Vagina (tissue), 2 donors: ENCODE measurements at regions not wholly inside any gene's neighbourhood (a gene's known extent, or its start where the extent isn't known, plus 50 kb on each side); places are given as distances from the start of the nearest gene placed in this dataset.

ENCODE experiments used
- DNase-seq, 2 donors: peaks; one replicate each; pipeline ENCODE4 v3.0.0-alpha.2; 2017; ENCODE audit errors: extremely low spot score in 2 of 2
- H3K27ac ChIP-seq: fragments of 200-600 bp; sonication (generic); one replicate; pipeline ENCODE4 v1.5.1; 2019
- H3K27me3 ChIP-seq: fragments of 200-600 bp; sonication (generic); one replicate; pipeline ENCODE4 v1.5.1; 2019
- H3K36me3 ChIP-seq, 2 donors: fragments of 200-600 bp; sonication (generic); one replicate each; pipeline ENCODE4 v1.5.1; 2017 to 2019
- H3K4me1 ChIP-seq: fragments of 200-600 bp; sonication (generic); one replicate; pipeline ENCODE4 v1.5.1; 2019
- H3K4me3 ChIP-seq, 2 donors: fragments of 200-600 bp; sonication (generic); 1 replicate in 1 of 2; 2 replicates in 1 of 2; pipeline ENCODE4 v1.5.1; 2016 to 2019
- H3K9me3 ChIP-seq: fragments of 200-600 bp; sonication (generic); one replicate; pipeline ENCODE4 v1.5.1; 2019
- CTCF ChIP-seq, 3 experiments: fragments of 450-650 bp in 2 of 3; fragments of 200-600 bp in 1 of 3; sonication (generic) in 1 of 3; IDR thresholded peaks; one replicate each; pipeline ENCODE4 v1.5.1; 2017 to 2019; ENCODE audit warnings: antibody characterized with exemption in 3 of 3, mild to moderate bottlenecking in 2 of 3, moderate library complexity in 2 of 3
- POLR2A ChIP-seq, 2 donors: fragments of 450-650 bp; IDR thresholded peaks; one replicate each; pipeline ENCODE4 v1.6.1; 2017; ENCODE audit warnings: antibody characterized with exemption in 2 of 2, mild to moderate bottlenecking in 2 of 2, moderate library complexity in 2 of 2
- POLR2AphosphoS5 ChIP-seq, 2 donors: sonication (generic); formaldehyde crosslinking; IDR thresholded peaks; one replicate each; pipeline ENCODE4 v1.9.0; 2017; ENCODE audit warnings: antibody characterized with exemption in 2 of 2, mild to moderate bottlenecking in 2 of 2, low read depth in 1 of 2; ENCODE audit not compliant: insufficient read depth in 1 of 2
- intact Hi-C: fragments of 100-400 bp; cut with DNase I; formaldehyde crosslinking; loops from one replicate; pipeline ENCODE4 v1.15.1; 2023

- Histone ChIP-seq H3K9me3 (no peaks in the 10 kb centered on the region), H3K27ac (no peak overlapping the region), H3K27me3 (no peaks in the 10 kb centered on the region), H3K4me1 (peaks cover 20% of the 10 kb centered on the region), H3K4me3 (no peak overlapping the region), H3K36me3 (no peaks in the 10 kb centered on the region)
- TF ChIP-seq POLR2AphosphoS5 (IDR thresholded peaks at IDR 0.05; ENCODE audit: insufficient read depth in 1 of 2, low read depth in 1 of 2) (no peak), CTCF (IDR thresholded peaks at IDR 0.05) (no peak), POLR2A (IDR thresholded peaks at IDR 0.05) (no peak)
- DNase-seq = no peak
- intact Hi-C loops = no loop called here
Measured at GRCh38 chr3:15861163-15861562, 63.4 kb upstream of the ANKRD28 start.

- no peak for DNase-seq
- intact Hi-C loops = no loop called here
Measured at GRCh38 chr3:15872807-15873206, 75.0 kb upstream of the ANKRD28 start.

GRCh38 chr3:15873415-15873814 lies 75.6 kb upstream of the ANKRD28 start:
- no peak for DNase-seq
- Histone ChIP-seq H3K4me1 (no peaks in the 10 kb centered on the region), H3K4me3 (no peak overlapping the region), H3K27me3 (no peaks in the 10 kb centered on the region), H3K36me3 (no peaks in the 10 kb centered on the region), H3K27ac (no peak overlapping the region), H3K9me3 (no peaks in the 10 kb centered on the region)
- intact Hi-C loops = no loop called here
- no peak for TF ChIP-seq CTCF (IDR thresholded peaks at IDR 0.05)
- TF ChIP-seq POLR2AphosphoS5 (IDR thresholded peaks at IDR 0.05; ENCODE audit: insufficient read depth in 1 of 2, low read depth in 1 of 2) = no peak
- TF ChIP-seq POLR2A (IDR thresholded peaks at IDR 0.05) = no peak

More at GRCh38 chr3:15872807-15873206, 75.0 kb upstream of the ANKRD28 start:
- H3K4me1 ChIP-seq = no peaks in the 10 kb centered on the region
- TF ChIP-seq CTCF (IDR thresholded peaks at IDR 0.05) = no peak
- H3K4me3 ChIP-seq = no peak overlapping the region
- no peak overlapping the region for H3K27ac ChIP-seq
- no peaks in the 10 kb centered on the region for H3K27me3 ChIP-seq
- H3K36me3 ChIP-seq = no peaks in the 10 kb centered on the region
- no peaks in the 10 kb centered on the region for H3K9me3 ChIP-seq

- no peak overlapping the region for H3K4me3 ChIP-seq
- H3K27ac ChIP-seq = no peak overlapping the region
- no peaks in the 10 kb centered on the region for H3K4me1 ChIP-seq
- no peaks in the 10 kb centered on the region for H3K36me3 ChIP-seq
- intact Hi-C loops = no loop called here
- TF ChIP-seq POLR2AphosphoS5 (IDR thresholded peaks at IDR 0.05; ENCODE audit: insufficient read depth in 1 of 2, low read depth in 1 of 2) = no peak
- no peak for TF ChIP-seq POLR2A (IDR thresholded peaks at IDR 0.05)
- TF ChIP-seq CTCF (IDR thresholded peaks at IDR 0.05) = no peak
- no peak for DNase-seq
- H3K27me3 ChIP-seq = no peaks in the 10 kb centered on the region
- H3K9me3 ChIP-seq = no peaks in the 10 kb centered on the region
Measured at GRCh38 chr3:15875016-15875689, 77.4 kb upstream of the ANKRD28 start.

DNA sequence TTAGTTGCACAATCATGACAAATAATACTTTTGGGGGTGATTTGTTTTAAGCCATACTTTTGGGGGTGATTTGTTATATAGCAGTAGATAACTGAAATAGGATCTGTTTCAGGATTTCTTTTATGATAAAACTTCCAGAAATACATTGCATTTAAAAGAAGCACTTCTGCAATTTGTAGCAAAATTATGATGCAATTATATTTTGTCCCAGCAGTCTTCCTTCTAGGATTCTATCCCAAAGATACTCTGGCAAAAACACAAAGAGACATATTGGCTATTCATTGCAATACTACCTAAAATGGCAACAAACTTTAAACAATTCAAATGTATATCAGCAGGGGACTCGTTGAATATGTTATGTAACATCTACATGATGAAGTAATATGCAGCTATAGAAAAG lies 78.9 kb upstream of the ANKRD28 start:
- H3K9me3 ChIP-seq = no peaks in the 10 kb centered on the region
- H3K36me3 ChIP-seq = no peaks in the 10 kb centered on the region
- H3K4me3 ChIP-seq = no peak overlapping the region
- no peaks in the 10 kb centered on the region for H3K27me3 ChIP-seq
- no peak for TF ChIP-seq POLR2A (IDR thresholded peaks at IDR 0.05)
- TF ChIP-seq POLR2AphosphoS5 (IDR thresholded peaks at IDR 0.05; ENCODE audit: insufficient read depth in 1 of 2, low read depth in 1 of 2) = no peak
- no peak for TF ChIP-seq CTCF (IDR thresholded peaks at IDR 0.05)
- intact Hi-C loops = no loop called here
- no peak for DNase-seq
- no peak overlapping the region for H3K27ac ChIP-seq
- H3K4me1 ChIP-seq = no peaks in the 10 kb centered on the region
